ENCODE measurements at regions not wholly inside any gene's neighbourhood (a gene's known extent, or its start where the extent isn't known, plus 50 kb on each side); places are given as distances from the start of the nearest gene placed in this dataset.

- TF ChIP-seq EP300 (IDR thresholded peaks at IDR 0.05; ENCODE audit: borderline replicate concordance in 1 of 2, control insufficient read depth in 1 of 2, low read depth in 2 of 2, low read length in 2 of 2) (no peak), CTCF (IDR thresholded peaks at IDR 0.05 in 2 of 3, conservative IDR thresholded peaks at IDR 0.05 in 1 of 3; ENCODE audit: control insufficient read depth in 2 of 3, extremely low read depth in 1 of 3, insufficient read depth in 1 of 3, low read depth in 3 of 3, low read length in 3 of 3) (no peak), SRF (IDR thresholded peaks at IDR 0.05; ENCODE audit: low read depth in 2 of 2, low read length in 2 of 2) (no peak), EZH2 (IDR thresholded peaks at IDR 0.05; ENCODE audit: borderline replicate concordance, control insufficient read depth, low read depth, low read length) (no peak), SIN3A (IDR thresholded peaks at IDR 0.05; ENCODE audit: low read depth, low read length) (no peak), IKZF2 (IDR thresholded peaks at IDR 0.05) (no peak), CBX3 (IDR thresholded peaks at IDR 0.05; ENCODE audit: borderline replicate concordance, low read depth) (no peak), SPI1 (IDR thresholded peaks at IDR 0.05; ENCODE audit: borderline replicate concordance, insufficient read depth, low read depth, low read length) (no peak), POU2F2 (IDR thresholded peaks at IDR 0.05; ENCODE audit: borderline replicate concordance, low read depth, low read length) (no peak), BHLHE40 (IDR thresholded peaks at IDR 0.05; ENCODE audit: borderline replicate concordance in 1 of 2, low read depth in 2 of 2, low read length in 1 of 2) (no peak), RELA (IDR thresholded peaks at IDR 0.05; ENCODE audit: borderline replicate concordance, partially characterized antibody) (no peak), RFX5 (IDR thresholded peaks at IDR 0.05; ENCODE audit: low read depth, low read length) (no peak), BCLAF1 (IDR thresholded peaks at IDR 0.05) (no peak), ZBED1 (IDR thresholded peaks at IDR 0.05; ENCODE audit: borderline replicate concordance) (no peak)
Measured at GRCh38 chr18:56238576-56238975, 399.8 kb downstream of the TXNL1 start.
